ENCODE measurements at regions not wholly inside any gene's neighbourhood (a gene's known extent, or its start where the extent isn't known, plus 50 kb on each side); places are given as distances from the start of the nearest gene placed in this dataset.

GRCh38 chr6:14709066-14709670 lies 536.7 kb upstream of the JARID2 start:
- ChIA-PET POLR2A (no interaction called here), CTCF (ENCODE audit: low intra/inter-chr PET ratio, low total read pairs) (no interaction called here)
- no peak for DNase-seq (ENCODE audit: low spot score)
- intact Hi-C loops (cut with micrococcal nuclease; ENCODE audit: unreplicated experiment) (no loop called here), in situ Hi-C loops (cut with HindIII; ENCODE audit: extremely low pct_ligation_motif_present, low pct_unique_long_range_greater_than_20kb) (no loop called here)
- TF ChIP-seq CHCHD3 (CRISPR knock-in tag; IDR thresholded peaks at IDR 0.05) (no peak), STAT6 (CRISPR knock-in tag; IDR thresholded peaks at IDR 0.05; ENCODE audit: borderline replicate concordance) (no peak), NR0B2 (CRISPR knock-in tag; IDR thresholded peaks at IDR 0.05) (no peak), MAF1 (CRISPR knock-in tag; IDR thresholded peaks at IDR 0.05; ENCODE audit: borderline replicate concordance) (no peak), ZBED4 (CRISPR knock-in tag; IDR thresholded peaks at IDR 0.05; ENCODE audit: borderline replicate concordance) (no peak), HOXA3 (CRISPR knock-in tag; IDR thresholded peaks at IDR 0.05) (no peak), THAP11 (CRISPR knock-in tag; IDR thresholded peaks at IDR 0.05) (no peak), ARNT2 (CRISPR knock-in tag; IDR thresholded peaks at IDR 0.05; ENCODE audit: low read depth) (no peak), TAF15 (IDR thresholded peaks at IDR 0.05; ENCODE audit: low read depth, low read length, poor library complexity, severe bottlenecking) (no peak), SIX4 (CRISPR knock-in tag; IDR thresholded peaks at IDR 0.05) (no peak)
- no peak for FAIRE-seq
- Histone ChIP-seq H3K9ac (ENCODE audit: insufficient read depth, low read depth, low read length) (no peak overlapping the region), H3K4me2 (ENCODE audit: low read depth, low read length) (no peak overlapping the region), H3K36me3 (replicated peaks in 1 of 2; ENCODE audit: control insufficient read depth in 1 of 2, insufficient read depth in 2 of 2, low read length in 2 of 2) (no peaks in the 10 kb centered on the region), H2AFZ (ENCODE audit: low read length) (no peak overlapping the region), H3K4me3 (replicated peaks in 1 of 3; ENCODE audit: insufficient read depth in 1 of 3, low read depth in 2 of 3, low read length in 3 of 3) (no peak overlapping the region), H4K20me1 (ENCODE audit: insufficient read depth, low read length) (no peaks in the 10 kb centered on the region), H3K27ac (ENCODE audit: extremely low read length, insufficient read depth, low read length) (no peak overlapping the region), H3K9me3 (ENCODE audit: low read length) (no peaks in the 10 kb centered on the region), H3K4me1 (ENCODE audit: insufficient read depth, low read length) (no peaks in the 10 kb centered on the region), H3K27me3 (ENCODE audit: control insufficient read depth in 1 of 2, insufficient read depth in 2 of 2, low read length in 2 of 2) (no peaks in the 10 kb centered on the region), H3K79me2 (ENCODE audit: insufficient read depth, low read length) (no peaks in the 10 kb centered on the region)
- 63% methylated on average over 12 of the region's 12 CpGs for WGBS (ENCODE audit: low lambda C conversion rate)
- BruUV-seq (replicated peaks) = no TSS peak
- ATAC-seq = no peak

Measured in HepG2 (cell line).